DOHH2 (cell line): ENCODE measurements at regions not wholly inside any gene's neighbourhood (a gene's known extent, or its start where the extent isn't known, plus 50 kb on each side); places are given as distances from the start of the nearest gene placed in this dataset.

Experiments used
- H3F3A ChIP-seq: fragments of 200-600 bp; sonication (generic), shearing (Covaris generic); 2 replicates; pipeline ENCODE4 v1.6.0; 2016; ENCODE audit warnings: antibody characterized with exemption, mild to moderate bottlenecking; ENCODE audit not compliant: control insufficient read depth, insufficient read depth
- H3K27ac ChIP-seq: fragments of 200-600 bp; sonication (generic); 2 replicates; pipeline ENCODE4 v1.5.1; 2014; ENCODE audit warnings: low read depth, mild to moderate bottlenecking, low read length, moderate library complexity
- H3K27me3 ChIP-seq: fragments of 200-600 bp; sonication (generic); 2 replicates; pipeline ENCODE4 v1.6.1; 2014; ENCODE audit warnings: mild to moderate bottlenecking, low read length, mixed read lengths; ENCODE audit not compliant: control insufficient read depth
- H3K36me3 ChIP-seq: fragments of 200-600 bp; sonication (generic); 2 replicates; pipeline ENCODE4 v1.6.1; 2014; ENCODE audit warnings: mild to moderate bottlenecking, low read length, moderate library complexity, mixed read lengths; ENCODE audit not compliant: control insufficient read depth
- H3K4me1 ChIP-seq: fragments of 200-600 bp; sonication (generic); 2 replicates; pipeline ENCODE4 v1.6.1; 2014; ENCODE audit warnings: mild to moderate bottlenecking, low read length, mixed read lengths; ENCODE audit not compliant: control insufficient read depth
- H3K4me2 ChIP-seq: fragments of 200-600 bp; sonication (generic); 2 replicates; pipeline ENCODE4 v1.6.0; 2014; ENCODE audit warnings: mild to moderate bottlenecking, low read length, moderate library complexity
- H3K4me3 ChIP-seq: fragments of 200-600 bp; sonication (generic); 2 replicates; pipeline ENCODE4 v1.5.1; 2014; ENCODE audit warnings: mild to moderate bottlenecking, low read length, mixed read lengths
- H3K79me2 ChIP-seq: fragments of 200-600 bp; sonication (generic); 2 replicates; pipeline ENCODE4 v1.6.1; 2014; ENCODE audit warnings: mild to moderate bottlenecking, low read length, mixed read lengths; ENCODE audit not compliant: control insufficient read depth
- H3K9me2 ChIP-seq: fragments of 200-600 bp; sonication (generic); replicated peaks from 2 replicates; pipeline ENCODE4 v1.6.1; 2014; ENCODE audit warnings: mild to moderate bottlenecking, low read length, mixed read lengths; ENCODE audit not compliant: control insufficient read depth
- H3K9me3 ChIP-seq: fragments of 200-600 bp; sonication (generic); 2 replicates; pipeline ENCODE4 v1.6.1; 2014; ENCODE audit warnings: antibody characterized with exemption, low read length, mixed read lengths; ENCODE audit not compliant: control insufficient read depth, insufficient read depth
- H4K20me1 ChIP-seq: fragments of 200-600 bp; sonication (generic); 2 replicates; pipeline ENCODE4 v1.6.0; 2014; ENCODE audit warnings: low read depth, mild to moderate bottlenecking, antibody characterized with exemption, low read length, moderate library complexity; ENCODE audit not compliant: control insufficient read depth, insufficient read depth
- EZH2phosphoT487 ChIP-seq: fragments of 200-600 bp; sonication (generic); IDR thresholded peaks from 2 replicates; pipeline ENCODE4 v1.6.1; 2017; ENCODE audit warnings: borderline replicate concordance, mild to moderate bottlenecking, antibody characterized with exemption, low read length, moderate library complexity, mixed read lengths
- TF ChIP-seq, protein P1 (sequence below): fragments of 200-600 bp; sonication (generic); IDR thresholded peaks from one replicate; pipeline ENCODE4 v1.5.1; 2014; ENCODE audit warnings: antibody characterized with exemption, mild to moderate bottlenecking, low read depth, low read length; ENCODE audit not compliant: poor library complexity, severe bottlenecking

DNA sequence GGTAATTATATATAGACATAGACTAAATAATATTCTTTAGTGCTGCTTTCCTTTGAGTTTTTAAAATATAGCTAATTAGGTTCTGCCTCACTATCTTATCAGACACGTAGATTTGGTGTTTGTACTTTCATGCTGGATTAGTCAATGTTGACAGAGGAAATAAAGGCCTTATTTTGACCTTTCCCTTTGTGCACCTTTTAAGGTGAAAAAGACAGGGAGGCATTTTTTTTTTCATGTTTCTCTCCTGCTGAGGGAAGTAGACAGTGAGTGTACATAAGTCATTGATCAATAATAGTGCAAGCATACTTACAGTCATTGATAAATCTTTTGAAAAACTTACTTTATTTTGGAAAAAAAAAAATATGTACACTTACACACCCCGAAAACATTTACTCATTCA, 467.8 kb downstream of the GRXCR1 start:
- H3K4me3 ChIP-seq: no peak overlapping the region
- H4K20me1 ChIP-seq: no peaks in the 10 kb centered on the region
- H3K9me2 ChIP-seq: no peaks in the 10 kb centered on the region
- no peak overlapping the region for H3K4me2 ChIP-seq
- H3K79me2 ChIP-seq: no peaks in the 10 kb centered on the region
- no peaks in the 10 kb centered on the region for H3K27me3 ChIP-seq
- H3F3A ChIP-seq: no peaks in the 10 kb centered on the region
- TF ChIP-seq, protein P1, sequence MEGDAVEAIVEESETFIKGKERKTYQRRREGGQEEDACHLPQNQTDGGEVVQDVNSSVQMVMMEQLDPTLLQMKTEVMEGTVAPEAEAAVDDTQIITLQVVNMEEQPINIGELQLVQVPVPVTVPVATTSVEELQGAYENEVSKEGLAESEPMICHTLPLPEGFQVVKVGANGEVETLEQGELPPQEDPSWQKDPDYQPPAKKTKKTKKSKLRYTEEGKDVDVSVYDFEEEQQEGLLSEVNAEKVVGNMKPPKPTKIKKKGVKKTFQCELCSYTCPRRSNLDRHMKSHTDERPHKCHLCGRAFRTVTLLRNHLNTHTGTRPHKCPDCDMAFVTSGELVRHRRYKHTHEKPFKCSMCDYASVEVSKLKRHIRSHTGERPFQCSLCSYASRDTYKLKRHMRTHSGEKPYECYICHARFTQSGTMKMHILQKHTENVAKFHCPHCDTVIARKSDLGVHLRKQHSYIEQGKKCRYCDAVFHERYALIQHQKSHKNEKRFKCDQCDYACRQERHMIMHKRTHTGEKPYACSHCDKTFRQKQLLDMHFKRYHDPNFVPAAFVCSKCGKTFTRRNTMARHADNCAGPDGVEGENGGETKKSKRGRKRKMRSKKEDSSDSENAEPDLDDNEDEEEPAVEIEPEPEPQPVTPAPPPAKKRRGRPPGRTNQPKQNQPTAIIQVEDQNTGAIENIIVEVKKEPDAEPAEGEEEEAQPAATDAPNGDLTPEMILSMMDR: no peak
- TF ChIP-seq EZH2phosphoT487: no peak
- H3K27ac ChIP-seq: no peak overlapping the region
- H3K36me3 ChIP-seq: no peaks in the 10 kb centered on the region
- H3K4me1 ChIP-seq: no peaks in the 10 kb centered on the region
- H3K9me3 ChIP-seq: no peaks in the 10 kb centered on the region

DNA sequence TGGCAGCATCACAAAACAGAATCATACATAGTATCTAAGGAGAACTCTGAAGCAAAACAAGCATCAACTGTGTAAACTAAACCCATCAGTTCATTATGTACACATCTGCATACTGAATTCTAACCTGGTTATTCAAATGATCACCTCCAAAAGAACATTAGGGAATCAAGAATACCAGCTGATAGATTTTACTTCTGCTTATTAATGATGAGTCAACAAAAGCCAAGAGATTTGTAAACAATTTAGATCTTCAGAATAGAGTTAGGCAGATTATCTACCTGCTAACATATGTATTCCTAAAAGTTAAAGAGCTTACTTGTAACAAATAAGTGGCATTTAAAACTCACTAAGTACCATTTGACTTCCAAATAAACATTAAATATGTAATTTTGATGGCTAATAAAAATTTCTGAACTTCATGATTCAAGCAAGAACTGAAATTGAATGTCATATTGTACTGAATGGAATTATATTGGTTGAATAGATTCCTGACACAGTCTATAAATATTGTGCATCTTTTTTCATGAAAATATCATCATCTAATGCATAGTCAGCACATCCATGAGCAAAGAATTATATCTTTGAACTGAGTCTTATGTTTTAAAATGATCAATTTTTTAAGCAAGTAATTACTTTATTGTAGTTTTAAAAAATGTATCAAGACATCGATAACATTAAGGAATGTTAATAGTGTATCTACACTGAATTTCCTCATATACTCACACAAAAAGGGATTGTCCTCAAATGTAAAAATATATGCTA, 470.5 kb downstream of the GRXCR1 start:
- no peak for TF ChIP-seq EZH2phosphoT487
- TF ChIP-seq, protein P1: no peak
- Histone ChIP-seq H3K9me2 (no peaks in the 10 kb centered on the region), H3K4me3 (no peak overlapping the region), H3K79me2 (no peaks in the 10 kb centered on the region), H3K27me3 (no peaks in the 10 kb centered on the region), H3K36me3 (no peaks in the 10 kb centered on the region), H4K20me1 (no peaks in the 10 kb centered on the region), H3K27ac (no peak overlapping the region), H3K9me3 (no peaks in the 10 kb centered on the region), H3K4me1 (no peaks in the 10 kb centered on the region), H3K4me2 (no peak overlapping the region), H3F3A (no peaks in the 10 kb centered on the region)

DNA sequence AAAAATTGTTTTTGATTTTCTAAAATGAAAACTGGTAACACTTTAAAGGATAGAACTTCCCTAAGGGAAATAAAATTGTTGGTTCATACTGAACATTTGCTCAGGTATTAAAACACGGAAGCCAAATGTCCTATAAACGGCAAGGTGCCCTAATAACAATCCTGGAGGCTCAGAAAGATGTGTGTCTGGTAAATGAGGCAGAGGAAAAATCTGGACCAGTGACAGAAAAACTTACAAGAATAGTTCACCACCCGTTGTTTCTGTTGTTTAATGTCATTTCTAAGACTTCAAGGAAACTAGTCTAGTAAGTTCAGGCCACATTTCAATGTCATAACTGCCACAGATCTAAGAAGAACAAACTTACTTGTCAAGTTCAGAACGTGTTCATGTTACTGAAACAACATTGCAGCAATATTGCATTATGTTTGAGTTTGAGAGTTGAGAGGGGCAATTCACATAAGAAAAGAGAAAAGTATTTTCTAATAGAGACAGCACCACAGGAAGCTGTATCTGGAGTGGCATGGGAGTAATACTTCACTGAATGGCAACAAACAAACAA, 476.6 kb downstream of the GRXCR1 start:
- no peaks in the 10 kb centered on the region for H3K4me1 ChIP-seq
- no peak for TF ChIP-seq EZH2phosphoT487
- TF ChIP-seq, protein P1: no peak
- no peak overlapping the region for H3K4me2 ChIP-seq
- no peak overlapping the region for H3K4me3 ChIP-seq
- H3K79me2 ChIP-seq: no peaks in the 10 kb centered on the region
- no peaks in the 10 kb centered on the region for H3K36me3 ChIP-seq
- H3F3A ChIP-seq: no peaks in the 10 kb centered on the region
- H4K20me1 ChIP-seq: no peaks in the 10 kb centered on the region
- 0 out of 2 replicates have a peak, but pooled peaks cover 2% of the 10 kb centered on the region for H3K27me3 ChIP-seq
- no peaks in the 10 kb centered on the region for H3K9me3 ChIP-seq
- no peak overlapping the region for H3K27ac ChIP-seq
- no peaks in the 10 kb centered on the region for H3K9me2 ChIP-seq
